GM23338 (cell line): ENCODE measurements at regions not wholly inside any gene's neighbourhood (a gene's known extent, or its start where the extent isn't known, plus 50 kb on each side); places are given as distances from the start of the nearest gene placed in this dataset.
A peak's percentile ranks its signal among the peaks of the same experiment; 100 is the strongest.

Experiments used
- ATAC-seq: fragments of 200-7000 bp; cut with Tn5 transposase; 3 replicates; pipeline ENCODE4 v1.9.1; 2020
- DNase-seq: peaks from one replicate; pipeline ENCODE4 v3.0.0-alpha.2; 2015; ENCODE audit warnings: low spot score
- H2AFZ ChIP-seq: fragments of 200-600 bp; sonication (generic); 2 replicates; pipeline ENCODE4 v1.8.0; 2016; ENCODE audit warnings: antibody characterized with exemption, mild to moderate bottlenecking, moderate library complexity
- H3F3A ChIP-seq: fragments of 200-600 bp; sonication (generic); replicated peaks from 2 replicates; pipeline ENCODE4 v1.8.0; 2017; ENCODE audit warnings: antibody characterized with exemption, mixed run types, low read depth
- H3K27ac ChIP-seq: fragments of 200-600 bp; sonication (generic); 2 replicates; pipeline ENCODE4 v1.6.1; 2016; ENCODE audit warnings: low read depth
- H3K27me3 ChIP-seq: fragments of 200-600 bp; sonication (generic); 2 replicates; pipeline ENCODE4 v1.8.0; 2016; ENCODE audit warnings: mild to moderate bottlenecking, mixed run types, moderate library complexity; ENCODE audit not compliant: insufficient read depth
- H3K36me3 ChIP-seq: fragments of 200-600 bp; sonication (generic); 2 replicates; pipeline ENCODE4 v1.8.0; 2016; ENCODE audit warnings: mild to moderate bottlenecking; ENCODE audit not compliant: insufficient read depth
- H3K4me1 ChIP-seq: fragments of 200-600 bp; sonication (generic); 2 replicates; pipeline ENCODE4 v1.8.0; 2016; ENCODE audit warnings: mild to moderate bottlenecking, moderate library complexity; ENCODE audit not compliant: insufficient read depth
- H3K4me2 ChIP-seq: fragments of 200-600 bp; sonication (generic); 2 replicates; pipeline ENCODE4 v1.7.1; 2017; ENCODE audit warnings: mixed run types
- H3K4me3 ChIP-seq: fragments of 200-600 bp; sonication (generic); 2 replicates; pipeline ENCODE4 v1.6.1; 2016; ENCODE audit warnings: mixed run types
- H3K79me2 ChIP-seq: fragments of 200-600 bp; sonication (generic); replicated peaks from 2 replicates; pipeline ENCODE4 v1.8.0; 2017; ENCODE audit warnings: mild to moderate bottlenecking; ENCODE audit not compliant: insufficient read depth
- H3K9me2 ChIP-seq: fragments of 200-600 bp; sonication (generic); 2 replicates; pipeline ENCODE4 v1.8.0; 2017; ENCODE audit not compliant: insufficient read depth
- H4K20me1 ChIP-seq: fragments of 200-600 bp; sonication (generic); replicated peaks from 2 replicates; pipeline ENCODE4 v1.8.0; 2017; ENCODE audit warnings: mild to moderate bottlenecking; ENCODE audit not compliant: insufficient read depth
- H3K27ac Mint-ChIP-seq: 2 replicates; pipeline ENCODE4 v1.8.0; 2020; ENCODE audit warnings: inconsistent platforms, mild to moderate bottlenecking, moderate library complexity, mixed read lengths
- H3K27me3 Mint-ChIP-seq: 3 replicates; pipeline ENCODE4 v1.8.0; 2022; ENCODE audit warnings: low read depth, mild to moderate bottlenecking, moderate library complexity, mixed read lengths, inconsistent platforms; ENCODE audit not compliant: insufficient read depth, poor library complexity
- H3K36me3 Mint-ChIP-seq: 3 replicates; pipeline ENCODE4 v1.8.0; 2021; ENCODE audit warnings: low read depth, mild to moderate bottlenecking, inconsistent platforms, moderate library complexity, mixed read lengths
- H3K4me1 Mint-ChIP-seq: 3 replicates; pipeline ENCODE4 v1.8.0; 2020; ENCODE audit warnings: mild to moderate bottlenecking, inconsistent platforms, mixed read lengths
- H3K4me3 Mint-ChIP-seq: 3 replicates; pipeline ENCODE4 v1.8.0; 2021; ENCODE audit warnings: moderate library complexity, mild to moderate bottlenecking, inconsistent platforms, mixed read lengths
- H3K9me3 Mint-ChIP-seq: 3 replicates; pipeline ENCODE4 v1.8.0; 2020; ENCODE audit warnings: moderate library complexity, mild to moderate bottlenecking, inconsistent platforms, mixed read lengths
- CTCF ChIP-seq, 2 experiments: fragments of 200-600 bp in 1 of 2; sonication (generic) in 1 of 2; conservative IDR thresholded peaks; 2 replicates each; pipeline versions ENCODE4 v1.5.1 to v1.6.1; 2016 to 2017; ENCODE audit warnings: antibody characterized with exemption in 2 of 2, low read depth in 2 of 2, mild to moderate bottlenecking in 2 of 2, moderate library complexity in 1 of 2
- JUNB ChIP-seq: IDR thresholded peaks from one replicate; pipeline ENCODE4 v1.6.1; 2016; ENCODE audit warnings: antibody characterized with exemption; ENCODE audit not compliant: unreplicated experiment
- TF ChIP-seq, protein P1 (sequence below): IDR thresholded peaks from one replicate; pipeline ENCODE4 v1.6.1; 2018; ENCODE audit warnings: antibody characterized with exemption; ENCODE audit not compliant: unreplicated experiment
- TF ChIP-seq, protein P2 (sequence below): IDR thresholded peaks from 2 replicates; pipeline ENCODE4 v1.6.1; 2016; ENCODE audit warnings: antibody characterized with exemption
- TF ChIP-seq, protein P3 (sequence below): fragments of 250-450 bp; sonication (Bioruptor Pico); IDR thresholded peaks from 2 replicates; pipeline ENCODE4 v1.5.0; 2020; ENCODE audit warnings: mild to moderate bottlenecking, moderate library complexity

DNA sequence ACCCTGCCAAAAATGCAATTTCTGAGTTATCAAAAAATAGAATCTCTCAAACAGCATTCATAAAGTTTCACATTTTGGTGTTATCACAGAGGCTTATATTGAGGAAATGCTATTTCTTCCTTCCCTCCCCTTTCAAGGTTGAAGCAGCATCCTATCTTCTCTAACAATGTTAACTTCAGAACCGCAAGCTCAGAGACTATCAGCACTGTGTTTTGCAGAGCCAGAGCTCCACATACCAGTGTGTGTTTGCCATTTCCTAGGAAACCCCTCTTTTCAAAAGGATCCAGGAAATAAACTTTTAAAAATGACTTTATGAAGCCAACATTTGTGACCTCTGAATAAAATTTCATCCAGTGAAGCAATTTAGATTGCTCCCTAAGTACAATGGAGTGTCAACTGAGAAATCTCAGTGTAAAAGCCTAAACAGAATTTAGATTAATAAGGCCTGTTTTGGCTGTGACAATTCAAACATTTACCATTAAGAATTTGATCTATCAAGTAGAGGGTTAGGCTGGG, 332.6 kb downstream of the NOVA1 start (continued):
- TF ChIP-seq, protein P1, sequence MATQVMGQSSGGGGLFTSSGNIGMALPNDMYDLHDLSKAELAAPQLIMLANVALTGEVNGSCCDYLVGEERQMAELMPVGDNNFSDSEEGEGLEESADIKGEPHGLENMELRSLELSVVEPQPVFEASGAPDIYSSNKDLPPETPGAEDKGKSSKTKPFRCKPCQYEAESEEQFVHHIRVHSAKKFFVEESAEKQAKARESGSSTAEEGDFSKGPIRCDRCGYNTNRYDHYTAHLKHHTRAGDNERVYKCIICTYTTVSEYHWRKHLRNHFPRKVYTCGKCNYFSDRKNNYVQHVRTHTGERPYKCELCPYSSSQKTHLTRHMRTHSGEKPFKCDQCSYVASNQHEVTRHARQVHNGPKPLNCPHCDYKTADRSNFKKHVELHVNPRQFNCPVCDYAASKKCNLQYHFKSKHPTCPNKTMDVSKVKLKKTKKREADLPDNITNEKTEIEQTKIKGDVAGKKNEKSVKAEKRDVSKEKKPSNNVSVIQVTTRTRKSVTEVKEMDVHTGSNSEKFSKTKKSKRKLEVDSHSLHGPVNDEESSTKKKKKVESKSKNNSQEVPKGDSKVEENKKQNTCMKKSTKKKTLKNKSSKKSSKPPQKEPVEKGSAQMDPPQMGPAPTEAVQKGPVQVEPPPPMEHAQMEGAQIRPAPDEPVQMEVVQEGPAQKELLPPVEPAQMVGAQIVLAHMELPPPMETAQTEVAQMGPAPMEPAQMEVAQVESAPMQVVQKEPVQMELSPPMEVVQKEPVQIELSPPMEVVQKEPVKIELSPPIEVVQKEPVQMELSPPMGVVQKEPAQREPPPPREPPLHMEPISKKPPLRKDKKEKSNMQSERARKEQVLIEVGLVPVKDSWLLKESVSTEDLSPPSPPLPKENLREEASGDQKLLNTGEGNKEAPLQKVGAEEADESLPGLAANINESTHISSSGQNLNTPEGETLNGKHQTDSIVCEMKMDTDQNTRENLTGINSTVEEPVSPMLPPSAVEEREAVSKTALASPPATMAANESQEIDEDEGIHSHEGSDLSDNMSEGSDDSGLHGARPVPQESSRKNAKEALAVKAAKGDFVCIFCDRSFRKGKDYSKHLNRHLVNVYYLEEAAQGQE, result no peak
- no peak for TF ChIP-seq CTCF (conservative IDR thresholded peaks at IDR 0.05; ENCODE audit: low read depth in 2 of 2)

GRCh38 chr14:26261368-26262122, 336.3 kb downstream of the NOVA1 start:
- H3K4me1 ChIP-seq, result peaks cover 15% of the 10 kb centered on the region
- peaks cover 25% of the 10 kb centered on the region for H3K4me1 Mint-ChIP-seq
- H3K79me2 ChIP-seq, result no peaks in the 10 kb centered on the region
- H3F3A ChIP-seq, result no peaks in the 10 kb centered on the region
- H3K36me3 ChIP-seq, result no peaks in the 10 kb centered on the region
- no peaks in the 10 kb centered on the region for H4K20me1 ChIP-seq
- H3K4me2 ChIP-seq, result 0 out of 2 replicates have a peak overlapping the region, but pooled peaks have one; percentile 35
- peak overlapping the region; percentile 81; the same call in 1 of the 2 replicates for H3K27ac ChIP-seq
- TF ChIP-seq, protein P2, sequence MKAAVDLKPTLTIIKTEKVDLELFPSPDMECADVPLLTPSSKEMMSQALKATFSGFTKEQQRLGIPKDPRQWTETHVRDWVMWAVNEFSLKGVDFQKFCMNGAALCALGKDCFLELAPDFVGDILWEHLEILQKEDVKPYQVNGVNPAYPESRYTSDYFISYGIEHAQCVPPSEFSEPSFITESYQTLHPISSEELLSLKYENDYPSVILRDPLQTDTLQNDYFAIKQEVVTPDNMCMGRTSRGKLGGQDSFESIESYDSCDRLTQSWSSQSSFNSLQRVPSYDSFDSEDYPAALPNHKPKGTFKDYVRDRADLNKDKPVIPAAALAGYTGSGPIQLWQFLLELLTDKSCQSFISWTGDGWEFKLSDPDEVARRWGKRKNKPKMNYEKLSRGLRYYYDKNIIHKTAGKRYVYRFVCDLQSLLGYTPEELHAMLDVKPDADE, result no peak
- no peak for TF ChIP-seq JUNB
- TF ChIP-seq, protein P1, result no peak
- TF ChIP-seq, protein P3, sequence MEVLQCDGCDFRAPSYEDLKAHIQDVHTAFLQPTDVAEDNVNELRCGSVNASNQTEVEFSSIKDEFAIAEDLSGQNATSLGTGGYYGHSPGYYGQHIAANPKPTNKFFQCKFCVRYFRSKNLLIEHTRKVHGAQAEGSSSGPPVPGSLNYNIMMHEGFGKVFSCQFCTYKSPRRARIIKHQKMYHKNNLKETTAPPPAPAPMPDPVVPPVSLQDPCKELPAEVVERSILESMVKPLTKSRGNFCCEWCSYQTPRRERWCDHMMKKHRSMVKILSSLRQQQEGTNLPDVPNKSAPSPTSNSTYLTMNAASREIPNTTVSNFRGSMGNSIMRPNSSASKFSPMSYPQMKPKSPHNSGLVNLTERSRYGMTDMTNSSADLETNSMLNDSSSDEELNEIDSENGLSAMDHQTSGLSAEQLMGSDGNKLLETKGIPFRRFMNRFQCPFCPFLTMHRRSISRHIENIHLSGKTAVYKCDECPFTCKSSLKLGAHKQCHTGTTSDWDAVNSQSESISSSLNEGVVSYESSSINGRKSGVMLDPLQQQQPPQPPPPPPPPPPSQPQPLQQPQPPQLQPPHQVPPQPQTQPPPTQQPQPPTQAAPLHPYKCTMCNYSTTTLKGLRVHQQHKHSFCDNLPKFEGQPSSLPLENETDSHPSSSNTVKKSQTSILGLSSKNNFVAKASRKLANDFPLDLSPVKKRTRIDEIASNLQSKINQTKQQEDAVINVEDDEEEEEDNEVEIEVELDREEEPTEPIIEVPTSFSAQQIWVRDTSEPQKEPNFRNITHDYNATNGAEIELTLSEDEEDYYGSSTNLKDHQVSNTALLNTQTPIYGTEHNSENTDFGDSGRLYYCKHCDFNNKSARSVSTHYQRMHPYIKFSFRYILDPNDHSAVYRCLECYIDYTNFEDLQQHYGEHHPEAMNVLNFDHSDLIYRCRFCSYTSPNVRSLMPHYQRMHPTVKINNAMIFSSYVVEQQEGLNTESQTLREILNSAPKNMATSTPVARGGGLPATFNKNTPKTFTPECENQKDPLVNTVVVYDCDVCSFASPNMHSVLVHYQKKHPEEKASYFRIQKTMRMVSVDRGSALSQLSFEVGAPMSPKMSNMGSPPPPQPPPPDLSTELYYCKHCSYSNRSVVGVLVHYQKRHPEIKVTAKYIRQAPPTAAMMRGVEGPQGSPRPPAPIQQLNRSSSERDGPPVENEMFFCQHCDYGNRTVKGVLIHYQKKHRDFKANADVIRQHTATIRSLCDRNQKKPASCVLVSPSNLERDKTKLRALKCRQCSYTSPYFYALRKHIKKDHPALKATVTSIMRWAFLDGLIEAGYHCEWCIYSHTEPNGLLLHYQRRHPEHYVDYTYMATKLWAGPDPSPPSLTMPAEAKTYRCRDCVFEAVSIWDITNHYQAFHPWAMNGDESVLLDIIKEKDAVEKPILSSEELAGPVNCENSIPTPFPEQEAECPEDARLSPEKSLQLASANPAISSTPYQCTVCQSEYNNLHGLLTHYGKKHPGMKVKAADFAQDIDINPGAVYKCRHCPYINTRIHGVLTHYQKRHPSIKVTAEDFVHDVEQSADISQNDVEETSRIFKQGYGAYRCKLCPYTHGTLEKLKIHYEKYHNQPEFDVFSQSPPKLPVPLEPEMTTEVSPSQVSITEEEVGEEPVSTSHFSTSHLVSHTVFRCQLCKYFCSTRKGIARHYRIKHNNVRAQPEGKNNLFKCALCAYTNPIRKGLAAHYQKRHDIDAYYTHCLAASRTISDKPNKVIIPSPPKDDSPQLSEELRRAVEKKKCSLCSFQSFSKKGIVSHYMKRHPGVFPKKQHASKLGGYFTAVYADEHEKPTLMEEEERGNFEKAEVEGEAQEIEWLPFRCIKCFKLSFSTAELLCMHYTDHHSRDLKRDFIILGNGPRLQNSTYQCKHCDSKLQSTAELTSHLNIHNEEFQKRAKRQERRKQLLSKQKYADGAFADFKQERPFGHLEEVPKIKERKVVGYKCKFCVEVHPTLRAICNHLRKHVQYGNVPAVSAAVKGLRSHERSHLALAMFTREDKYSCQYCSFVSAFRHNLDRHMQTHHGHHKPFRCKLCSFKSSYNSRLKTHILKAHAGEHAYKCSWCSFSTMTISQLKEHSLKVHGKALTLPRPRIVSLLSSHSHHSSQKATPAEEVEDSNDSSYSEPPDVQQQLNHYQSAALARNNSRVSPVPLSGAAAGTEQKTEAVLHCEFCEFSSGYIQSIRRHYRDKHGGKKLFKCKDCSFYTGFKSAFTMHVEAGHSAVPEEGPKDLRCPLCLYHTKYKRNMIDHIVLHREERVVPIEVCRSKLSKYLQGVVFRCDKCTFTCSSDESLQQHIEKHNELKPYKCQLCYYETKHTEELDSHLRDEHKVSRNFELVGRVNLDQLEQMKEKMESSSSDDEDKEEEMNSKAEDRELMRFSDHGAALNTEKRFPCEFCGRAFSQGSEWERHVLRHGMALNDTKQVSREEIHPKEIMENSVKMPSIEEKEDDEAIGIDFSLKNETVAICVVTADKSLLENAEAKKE (CRISPR knock-in tag), result no peak
- no peaks in the 10 kb centered on the region; the same call in 1 of the 2 replicates for H3K9me2 ChIP-seq
- no peak overlapping the region for H3K4me3 ChIP-seq
- peak; percentile 69 for DNase-seq
- peaks cover 2% of the 10 kb centered on the region for H3K27me3 Mint-ChIP-seq
- H3K27ac Mint-ChIP-seq, result peak overlapping the region; percentile 56; the same call in 1 of the 2 replicates
- no peak overlapping the region for H3K4me3 Mint-ChIP-seq
- H3K36me3 Mint-ChIP-seq, result peaks cover 21% of the 10 kb centered on the region
- H2AFZ ChIP-seq, result 0 out of 2 replicates have a peak overlapping the region, but pooled peaks have one; percentile 1
- no peaks in the 10 kb centered on the region for H3K27me3 ChIP-seq
- peak; percentile 94 for ATAC-seq
- H3K9me3 Mint-ChIP-seq, result peaks cover 21% of the 10 kb centered on the region
